Stimulated activated CD4-positive, alpha-beta T cell treated with anti-CD3 and anti-CD28 coated beads, Interleukin-4, amount 100 ng/mL, for 1 hour (primary cell): ENCODE measurements at regions not wholly inside any gene's neighbourhood (a gene's known extent, or its start where the extent isn't known, plus 50 kb on each side); places are given as distances from the start of the nearest gene placed in this dataset.

ENCODE experiments used
- DNase-seq: peaks from one replicate; pipeline ENCODE4 v3.0.0-alpha.2; 2020

DNA sequence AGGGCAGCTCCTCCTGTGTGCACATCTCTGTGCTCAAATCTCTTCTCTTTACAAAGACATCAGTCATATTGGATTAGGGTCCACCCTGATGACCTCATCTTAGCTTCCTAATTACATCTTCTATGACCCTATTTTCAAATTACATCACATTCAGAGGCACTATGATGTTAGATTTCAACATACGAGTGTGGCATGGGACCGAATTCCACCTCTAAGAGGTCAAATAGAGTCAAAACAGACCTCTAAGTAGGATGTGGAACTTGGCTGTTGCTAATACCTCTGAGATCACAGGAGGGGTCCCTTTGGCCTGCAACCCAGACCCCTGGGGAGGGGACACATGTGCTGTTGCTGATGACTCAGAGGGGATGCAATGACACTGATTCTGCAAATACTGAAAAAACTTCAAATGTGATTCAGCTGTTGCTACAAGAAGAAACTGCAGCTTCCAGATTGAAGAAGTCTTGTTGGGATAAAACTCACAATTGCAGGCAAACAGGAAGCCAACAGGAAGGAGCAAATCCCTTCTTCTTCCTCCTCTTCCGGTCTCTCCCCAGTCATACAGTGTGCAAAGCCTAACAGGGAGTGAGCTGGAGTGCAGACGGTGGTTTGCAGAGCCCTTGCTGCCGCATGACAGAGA is 216.2 kb downstream of the MYLK4 start:
- DNase-seq = no peak

GRCh38 chr6:2531426-2532215 is 219.1 kb downstream of the MYLK4 start:
- no peak for DNase-seq

GRCh38 chr6:2529211-2529719 is 221.5 kb downstream of the MYLK4 start:
- DNase-seq = no peak

DNA sequence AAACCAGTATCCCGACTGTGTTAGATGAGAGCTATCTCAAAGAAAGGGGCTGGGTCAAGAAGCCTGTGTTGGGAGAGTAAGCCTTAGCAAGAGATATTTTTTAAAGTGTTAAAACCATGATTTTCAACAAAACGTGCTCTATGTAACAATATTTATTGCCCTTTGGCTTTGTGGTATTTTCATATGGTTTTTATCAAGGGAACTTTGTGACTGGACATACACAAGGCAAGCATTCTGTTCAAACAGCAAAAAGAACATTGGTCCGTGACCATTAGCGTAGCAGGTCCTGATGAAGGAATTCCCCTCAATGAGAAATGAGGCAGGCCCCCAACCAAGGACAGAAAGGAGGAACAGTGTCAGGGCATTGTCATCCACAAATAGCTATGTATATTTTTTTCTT is 222.6 kb downstream of the MYLK4 start:
- DNase-seq = no peak

GRCh38 chr6:2526766-2527165 is 224.0 kb downstream of the MYLK4 start:
- no peak for DNase-seq

GRCh38 chr6:2524090-2524489 is 226.6 kb downstream of the MYLK4 start:
- DNase-seq = no peak

DNA sequence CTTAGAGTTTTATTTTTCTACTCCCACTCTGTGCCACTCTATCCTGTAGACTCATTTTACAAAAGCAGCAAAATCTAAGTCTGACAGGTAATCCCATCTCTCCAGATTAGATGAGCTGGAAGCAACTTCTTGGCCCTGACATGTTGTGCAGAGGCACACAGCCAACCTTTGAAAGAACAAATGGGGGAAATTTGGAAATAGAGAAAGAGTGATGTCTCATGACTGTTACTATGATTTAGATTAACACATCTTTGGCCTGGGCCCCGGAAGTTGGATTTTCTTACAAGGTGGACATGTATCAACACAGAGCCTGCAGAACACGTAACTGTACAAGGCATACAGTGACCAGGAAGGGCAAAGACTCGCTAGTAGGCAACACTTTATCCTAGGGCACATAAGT is 227.7 kb downstream of the MYLK4 start:
- no peak for DNase-seq

DNA sequence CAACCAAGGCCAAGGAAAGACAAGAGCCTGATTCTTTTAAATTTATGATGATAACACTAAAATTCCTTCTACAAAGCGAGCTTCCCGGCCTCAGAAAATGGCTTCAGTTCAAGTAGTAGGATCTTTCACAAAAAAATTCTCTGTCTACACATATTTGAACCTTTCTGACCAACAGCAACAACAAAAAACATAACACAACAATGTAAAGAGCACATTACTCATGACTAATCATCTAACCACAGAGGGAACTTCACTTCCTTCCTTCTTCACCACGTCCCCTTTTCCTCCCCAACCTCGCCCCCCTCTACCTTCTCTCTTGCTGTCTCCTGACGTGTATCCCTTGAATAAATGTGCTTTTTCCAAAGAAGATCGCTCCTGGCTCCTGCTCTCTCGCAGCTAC is 228.2 kb downstream of the MYLK4 start:
- DNase-seq = no peak

GRCh38 chr6:2517855-2518473 is 232.8 kb downstream of the MYLK4 start:
- no peak for DNase-seq

GRCh38 chr6:2517401-2517800 is 233.3 kb downstream of the MYLK4 start:
- no peak for DNase-seq

DNA sequence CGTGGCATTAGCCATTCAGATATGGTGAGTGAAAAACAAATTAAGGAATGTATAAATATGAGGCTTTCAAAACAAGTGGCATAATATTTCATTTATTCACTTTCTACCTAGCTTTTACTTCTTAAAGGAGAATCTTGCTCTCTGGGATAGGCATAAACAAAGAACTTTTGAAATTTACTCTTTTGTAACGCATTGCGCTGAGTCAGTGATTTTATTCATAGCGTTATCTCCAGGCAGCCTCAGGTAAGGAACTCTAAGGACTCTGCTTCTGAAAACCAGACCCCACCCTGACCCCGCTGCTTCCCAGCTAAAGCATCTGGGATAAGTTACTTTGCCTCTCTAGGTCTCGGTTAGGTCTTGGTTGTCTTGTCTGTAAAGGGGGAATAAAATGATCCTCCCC is 234.7 kb downstream of the MYLK4 start:
- DNase-seq = no peak

- no peak for DNase-seq
Measured at GRCh38 chr6:2514965-2515543, 235.7 kb downstream of the MYLK4 start.

DNA sequence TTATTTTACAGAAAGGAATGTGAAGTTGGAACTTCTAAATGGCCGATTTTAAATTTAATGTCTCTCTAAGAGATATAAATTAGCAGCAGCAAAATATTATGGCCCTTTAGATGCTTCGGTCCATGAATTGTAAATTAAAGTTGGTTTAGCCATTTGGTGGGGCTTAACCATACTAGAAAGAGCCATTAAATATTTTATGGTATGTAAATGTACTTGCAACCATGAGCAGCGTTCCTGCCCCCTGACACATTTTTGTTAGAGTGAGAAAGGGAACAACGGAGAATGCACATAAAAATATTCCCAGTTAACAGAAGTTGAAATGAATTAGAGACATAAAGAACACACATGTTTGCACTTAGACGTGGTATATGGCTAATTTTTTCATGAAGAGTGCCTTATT is 237.9 kb downstream of the MYLK4 start:
- no peak for DNase-seq

- no peak for DNase-seq
Measured at GRCh38 chr6:2510316-2510715, 240.4 kb downstream of the MYLK4 start.

DNA sequence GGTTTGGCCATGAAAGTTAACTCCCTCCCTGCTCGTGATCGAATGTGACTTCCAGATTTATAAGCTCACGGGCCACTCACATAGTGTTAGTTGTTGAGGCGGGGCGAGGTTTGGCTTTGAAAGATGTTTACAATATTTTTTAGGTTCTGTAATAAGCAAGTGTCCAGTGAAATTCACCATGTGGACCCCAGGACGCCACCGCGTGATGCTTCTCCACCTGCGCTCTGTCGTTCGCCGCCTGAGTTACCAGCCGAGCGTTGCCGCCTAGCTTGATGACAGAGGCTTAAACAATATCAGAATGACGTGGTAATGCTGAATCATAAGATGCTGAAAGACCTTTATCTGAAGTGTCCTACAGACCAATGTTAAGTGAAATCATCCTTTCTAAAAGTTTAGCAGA is 241.0 kb downstream of the MYLK4 start:
- no peak for DNase-seq

- no peak for DNase-seq
Measured at GRCh38 chr6:2508071-2508470, 242.7 kb downstream of the MYLK4 start.

DNA sequence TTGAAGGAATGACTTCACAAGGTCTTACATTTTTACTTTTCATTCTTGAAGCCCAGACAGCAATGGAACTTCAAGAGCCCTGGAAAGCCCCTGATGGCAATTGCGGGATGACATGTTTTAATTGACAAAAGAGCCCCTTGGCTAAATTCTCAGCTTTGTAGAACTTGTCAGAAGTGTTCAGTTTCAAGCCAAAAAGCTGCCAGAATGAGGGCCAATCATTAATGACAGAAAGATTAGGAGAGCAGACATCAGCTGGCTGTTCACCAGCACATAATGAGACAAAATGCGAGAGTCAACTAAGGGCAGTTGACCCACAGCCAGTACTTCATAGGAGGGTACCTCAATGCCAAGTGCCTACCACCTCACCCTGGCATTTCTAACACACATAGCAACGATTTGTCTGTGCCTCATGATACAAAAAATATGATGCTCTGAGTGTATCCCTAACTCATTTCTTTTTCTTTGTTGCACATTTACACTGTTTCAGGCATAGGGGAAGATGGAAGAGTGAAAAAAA is 243.1 kb downstream of the MYLK4 start:
- no peak for DNase-seq

- DNase-seq = no peak
Measured at GRCh38 chr6:2507016-2507415, 243.7 kb downstream of the MYLK4 start.

- DNase-seq = no peak
Measured at GRCh38 chr6:2505624-2506023, 245.1 kb downstream of the MYLK4 start.

GRCh38 chr6:2504495-2505064 is 246.1 kb downstream of the MYLK4 start:
- DNase-seq = no peak

DNA sequence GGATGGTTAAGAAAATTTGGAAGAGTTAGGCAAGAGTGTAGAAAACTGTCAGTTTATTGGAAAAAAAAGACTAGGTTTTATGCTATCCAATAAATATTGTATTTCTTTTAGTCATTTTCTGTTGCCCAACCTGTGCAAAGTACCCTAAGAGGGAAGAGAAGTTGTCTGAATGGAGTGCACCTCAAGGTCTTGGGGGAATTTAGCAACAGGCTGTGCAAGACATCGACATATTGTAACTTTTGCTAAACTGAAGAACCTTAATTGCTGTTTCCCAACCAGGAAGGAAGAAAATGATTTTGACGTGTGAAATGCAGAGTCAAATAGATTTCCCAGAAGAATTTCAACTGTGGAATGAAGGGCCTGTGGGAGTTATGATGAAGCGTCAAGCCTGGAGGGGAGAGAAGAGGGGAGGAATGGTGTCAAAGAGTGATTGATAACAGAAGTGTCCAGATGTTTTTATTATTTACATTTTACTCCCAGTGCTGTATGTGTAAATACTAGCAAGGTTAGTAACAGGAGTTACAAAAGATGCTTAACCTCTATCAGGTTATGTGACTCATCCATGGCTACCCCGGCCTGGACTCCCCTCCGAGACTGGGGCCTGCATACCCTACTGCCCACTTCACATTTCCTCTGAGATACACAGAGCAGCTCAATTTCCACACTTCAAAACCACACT is 246.8 kb downstream of the MYLK4 start:
- DNase-seq = no peak

DNA sequence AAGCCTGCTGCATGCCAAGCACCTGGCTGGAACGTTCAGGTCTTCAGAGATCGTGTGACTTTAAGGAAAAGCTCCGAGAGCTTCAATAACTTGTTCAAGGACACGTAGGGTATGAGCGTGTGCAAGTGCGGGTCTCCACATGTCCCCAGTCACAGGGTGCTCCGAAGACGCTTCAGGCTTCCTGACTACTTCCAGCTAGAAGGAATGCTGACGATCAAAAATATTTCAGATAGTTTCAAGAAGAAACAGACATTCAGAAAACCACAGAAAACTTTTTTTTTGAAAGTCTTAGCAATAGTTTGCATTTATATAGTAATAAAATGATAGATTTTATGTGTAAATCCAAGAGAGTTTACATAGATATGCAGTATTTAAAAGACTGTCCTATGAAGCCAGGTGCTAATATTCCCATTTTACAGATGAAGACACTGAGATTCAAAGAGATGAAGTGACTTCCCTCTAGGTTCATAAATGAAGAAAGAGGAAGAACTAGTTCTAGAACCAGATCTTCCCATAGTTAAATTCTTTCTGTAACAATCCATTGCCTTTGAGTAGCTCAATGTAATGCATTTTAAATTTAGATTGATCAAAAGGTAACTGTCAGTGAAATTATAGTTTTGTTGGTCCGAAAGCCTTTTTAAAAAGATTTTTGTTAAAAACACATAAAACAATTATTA is 247.6 kb downstream of the MYLK4 start:
- no peak for DNase-seq
